ENCODE measurements at regions not wholly inside any gene's neighbourhood (a gene's known extent, or its start where the extent isn't known, plus 50 kb on each side); places are given as distances from the start of the nearest gene placed in this dataset.

DNA sequence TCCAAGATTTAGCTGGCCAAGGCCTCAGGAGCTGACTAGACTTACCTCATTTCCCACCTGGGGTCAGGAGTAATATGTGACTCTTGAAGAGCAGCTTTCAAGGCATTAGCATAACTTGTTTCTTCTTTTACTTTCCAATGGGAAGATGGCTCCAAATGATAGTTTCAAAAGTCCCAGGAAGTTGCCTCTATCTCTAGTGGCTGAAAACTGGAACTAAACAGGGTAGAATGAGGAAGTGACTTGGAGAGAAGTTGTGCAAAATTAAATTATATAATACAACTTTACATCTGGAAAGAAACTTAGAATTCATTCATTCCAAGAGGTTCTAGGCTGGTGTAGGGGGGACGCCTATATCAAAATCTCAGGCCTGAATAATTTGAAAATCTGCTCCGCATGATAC is 250.1 kb upstream of the FMN2 start:
- TF ChIP-seq, protein P1, sequence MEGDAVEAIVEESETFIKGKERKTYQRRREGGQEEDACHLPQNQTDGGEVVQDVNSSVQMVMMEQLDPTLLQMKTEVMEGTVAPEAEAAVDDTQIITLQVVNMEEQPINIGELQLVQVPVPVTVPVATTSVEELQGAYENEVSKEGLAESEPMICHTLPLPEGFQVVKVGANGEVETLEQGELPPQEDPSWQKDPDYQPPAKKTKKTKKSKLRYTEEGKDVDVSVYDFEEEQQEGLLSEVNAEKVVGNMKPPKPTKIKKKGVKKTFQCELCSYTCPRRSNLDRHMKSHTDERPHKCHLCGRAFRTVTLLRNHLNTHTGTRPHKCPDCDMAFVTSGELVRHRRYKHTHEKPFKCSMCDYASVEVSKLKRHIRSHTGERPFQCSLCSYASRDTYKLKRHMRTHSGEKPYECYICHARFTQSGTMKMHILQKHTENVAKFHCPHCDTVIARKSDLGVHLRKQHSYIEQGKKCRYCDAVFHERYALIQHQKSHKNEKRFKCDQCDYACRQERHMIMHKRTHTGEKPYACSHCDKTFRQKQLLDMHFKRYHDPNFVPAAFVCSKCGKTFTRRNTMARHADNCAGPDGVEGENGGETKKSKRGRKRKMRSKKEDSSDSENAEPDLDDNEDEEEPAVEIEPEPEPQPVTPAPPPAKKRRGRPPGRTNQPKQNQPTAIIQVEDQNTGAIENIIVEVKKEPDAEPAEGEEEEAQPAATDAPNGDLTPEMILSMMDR (IDR thresholded peaks at IDR 0.05): no peak
- TF ChIP-seq POLR2A (IDR thresholded peaks at IDR 0.05) (no peak), POLR2AphosphoS5 (IDR thresholded peaks at IDR 0.05) (no peak)
